GM12875 (cell line): ENCODE measurements at regions not wholly inside any gene's neighbourhood (a gene's known extent, or its start where the extent isn't known, plus 50 kb on each side); places are given as distances from the start of the nearest gene placed in this dataset.

ENCODE experiments used
- H3K4me3 ChIP-seq: one replicate; pipeline ENCODE4 v1.5.1; 2011; ENCODE audit warnings: low read depth, low read length, control low read depth
- CTCF ChIP-seq: IDR thresholded peaks from 2 replicates; pipeline ENCODE4 v1.5.1; 2011; ENCODE audit warnings: low read depth, mild to moderate bottlenecking, control low read depth, inconsistent platforms, low read length, moderate library complexity, borderline replicate concordance; ENCODE audit not compliant: insufficient read depth

- TF ChIP-seq CTCF: no peak
- H3K4me3 ChIP-seq: no peak overlapping the region
Measured at GRCh38 chr10:56928714-56929113, 567.7 kb upstream of the ZWINT start.

GRCh38 chr10:56927701-56928100, 566.6 kb upstream of the ZWINT start:
- no peak overlapping the region for H3K4me3 ChIP-seq
- no peak for TF ChIP-seq CTCF

DNA sequence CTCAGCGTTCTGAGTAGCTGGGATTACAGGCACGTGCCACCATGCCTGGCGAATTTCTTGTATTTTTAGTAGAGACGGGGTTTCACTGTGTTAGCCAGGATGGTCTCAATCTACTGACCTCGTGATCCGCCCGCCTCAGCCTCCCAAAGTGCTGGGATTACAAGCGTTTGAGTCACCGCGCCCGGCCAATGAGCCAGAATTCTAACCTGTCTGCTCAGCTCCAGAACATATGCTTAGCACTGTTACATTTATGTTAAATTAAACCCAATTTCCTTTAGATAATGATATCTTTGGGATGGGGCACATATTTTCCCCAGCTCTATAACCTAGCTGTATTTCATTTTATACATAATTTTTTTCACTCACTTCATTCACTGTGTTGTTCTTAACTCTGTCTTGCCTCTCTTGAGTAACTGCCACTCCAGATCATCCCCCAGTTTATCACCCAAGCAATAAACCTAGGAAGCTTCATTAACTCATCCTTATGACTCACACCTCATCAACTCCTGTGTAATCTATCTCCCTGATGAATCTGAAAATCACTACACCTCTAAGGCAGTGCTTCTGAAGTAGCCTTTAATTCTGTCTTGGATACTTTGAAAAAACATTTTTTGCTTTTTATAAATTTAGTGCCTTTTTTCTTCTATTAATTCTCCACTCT, 559.7 kb upstream of the ZWINT start:
- no peak for TF ChIP-seq CTCF
- H3K4me3 ChIP-seq: no peak overlapping the region

DNA sequence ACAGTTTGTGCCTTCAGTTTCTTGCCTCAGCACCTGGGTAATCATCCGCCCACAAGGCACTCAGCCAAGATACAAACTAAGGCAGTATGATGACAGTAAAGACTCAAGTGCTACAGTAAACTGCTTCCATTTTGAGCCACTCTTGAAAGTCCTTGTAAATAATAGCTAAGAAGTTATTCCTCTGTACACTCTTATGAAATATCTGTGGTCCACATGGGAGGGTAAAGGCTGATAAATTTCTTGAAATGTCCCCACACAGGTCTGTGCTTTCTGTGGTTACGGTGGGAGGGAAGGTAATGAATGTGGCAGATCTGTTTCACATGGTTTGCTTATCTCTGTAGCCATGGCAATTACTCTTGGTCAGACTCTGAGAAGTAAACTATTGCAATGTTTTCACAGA, 551.0 kb upstream of the ZWINT start:
- no peak overlapping the region for H3K4me3 ChIP-seq
- no peak for TF ChIP-seq CTCF

GRCh38 chr10:56905051-56905450, 544.0 kb upstream of the ZWINT start:
- TF ChIP-seq CTCF: no peak
- no peak overlapping the region for H3K4me3 ChIP-seq

GRCh38 chr10:56902554-56902953, 541.5 kb upstream of the ZWINT start:
- TF ChIP-seq CTCF: no peak
- H3K4me3 ChIP-seq: no peak overlapping the region

DNA sequence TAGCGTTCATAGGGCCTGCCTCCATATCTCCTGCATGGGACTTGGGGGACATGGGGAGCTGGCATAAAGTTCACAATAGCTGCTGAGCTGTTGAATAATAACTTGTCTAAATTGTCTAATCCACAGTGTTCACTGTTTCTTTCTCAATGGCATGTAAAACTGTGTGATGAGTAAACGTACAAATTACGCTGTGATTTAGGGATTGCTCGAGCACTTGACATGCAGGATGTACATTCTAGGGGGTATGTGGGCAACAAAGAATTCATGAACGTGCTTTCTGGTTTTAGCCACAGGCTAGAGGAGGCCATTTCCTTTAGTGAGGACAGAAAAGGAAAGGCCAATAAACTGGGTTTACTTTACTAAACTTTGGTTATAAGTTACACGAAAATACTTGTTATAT, 534.2 kb upstream of the ZWINT start:
- no peak for TF ChIP-seq CTCF
- no peak overlapping the region for H3K4me3 ChIP-seq
